IMR-90 (cell line): ENCODE measurements at regions not wholly inside any gene's neighbourhood (a gene's known extent, or its start where the extent isn't known, plus 50 kb on each side); places are given as distances from the start of the nearest gene placed in this dataset.

Experiments
- ATAC-seq: fragments of 200-7000 bp; cut with Tn5 transposase; 2 replicates; pipeline ENCODE4 v1.9.1; 2020; ENCODE audit warnings: low read depth, mild to moderate bottlenecking, moderate library complexity
- BruUV-seq: library from RNA; stranded (reverse); fragments of 400-500 nt; replicated peaks from 2 replicates; lab custom pipeline; 2021; lab: Mats Ljungman, UMichigan
- CTCF ChIA-PET: fragments of 300-600 bp; formaldehyde crosslinking; extraction: SDS; loops from one replicate; lab custom pipeline; 2021; ENCODE audit warnings: antibody characterized with exemption; lab: Yijun Ruan, JAX
- POLR2A ChIA-PET: fragments of 300-600 bp; sonication (Branson Sonifier 250); formaldehyde crosslinking; loops from one replicate; lab custom pipeline; 2022; ENCODE audit warnings: antibody characterized with exemption; ENCODE audit not compliant: unreplicated experiment; lab: Charles Lee
- DNase-seq: peaks from one replicate; pipeline ENCODE4 v3.0.0; 2013
- H2AFZ ChIP-seq: replicated peaks from 2 replicates; pipeline ENCODE3; 2013; ENCODE audit warnings: low read length, mild to moderate bottlenecking; ENCODE audit not compliant: poor library complexity
- H2AK5ac ChIP-seq: 2 replicates; pipeline ENCODE4 v1.6.1; 2013; ENCODE audit warnings: low read depth, low read length, inconsistent platforms
- H2AK9ac ChIP-seq: replicated peaks from 2 replicates; pipeline ENCODE3; 2013; ENCODE audit warnings: mild to moderate bottlenecking, low read depth, low read length, moderate library complexity; ENCODE audit not compliant: poor library complexity
- H2BK120ac ChIP-seq: 2 replicates; pipeline ENCODE4 v1.6.1; 2013; ENCODE audit warnings: low read depth, low read length, inconsistent platforms
- H2BK15ac ChIP-seq: 3 replicates; pipeline ENCODE4 v1.6.1; 2013; ENCODE audit warnings: low read depth, low read length, inconsistent platforms
- H2BK20ac ChIP-seq: 2 replicates; pipeline ENCODE4 v1.6.1; 2013; ENCODE audit warnings: low read depth, mild to moderate bottlenecking, inconsistent platforms, low read length, moderate library complexity
- H2BK5ac ChIP-seq: 2 replicates; pipeline ENCODE4 v1.6.1; 2013; ENCODE audit warnings: mild to moderate bottlenecking, low read depth, low read length, inconsistent platforms; ENCODE audit not compliant: poor library complexity, severe bottlenecking
- H3K14ac ChIP-seq: replicated peaks from 2 replicates; pipeline ENCODE4 v1.6.1; 2013; ENCODE audit warnings: low read depth, low read length, inconsistent platforms
- H3K18ac ChIP-seq: 2 replicates; pipeline ENCODE4 v1.6.1; 2013; ENCODE audit warnings: low read depth, low read length, control low read depth
- H3K23ac ChIP-seq: 2 replicates; pipeline ENCODE4 v1.6.1; 2013; ENCODE audit warnings: low read depth, low read length, inconsistent platforms
- H3K27ac ChIP-seq: 2 replicates; pipeline ENCODE4 v1.5.1; 2013; ENCODE audit warnings: mild to moderate bottlenecking, control low read depth, low read length; ENCODE audit not compliant: insufficient read depth
- H3K27me3 ChIP-seq: 2 replicates; pipeline ENCODE4 v1.6.1; 2013; ENCODE audit warnings: low read length; ENCODE audit not compliant: control insufficient read depth, insufficient read depth
- H3K36me3 ChIP-seq: 2 replicates; pipeline ENCODE4 v1.6.1; 2013; ENCODE audit warnings: low read length, mixed read lengths; ENCODE audit not compliant: control insufficient read depth, insufficient read depth
- H3K4ac ChIP-seq: 2 replicates; pipeline ENCODE4 v1.6.1; 2013; ENCODE audit warnings: low read depth, low read length, inconsistent platforms
- H3K4me1 ChIP-seq: 2 replicates; pipeline ENCODE4 v1.6.1; 2013; ENCODE audit warnings: low read length, mixed read lengths; ENCODE audit not compliant: control insufficient read depth, insufficient read depth
- H3K4me2 ChIP-seq: 2 replicates; pipeline ENCODE4 v1.6.1; 2013; ENCODE audit warnings: low read depth, mild to moderate bottlenecking, control low read depth, low read length, moderate library complexity
- H3K4me3 ChIP-seq: 2 replicates; pipeline ENCODE4 v1.5.1; 2013; ENCODE audit warnings: low read depth, mild to moderate bottlenecking, control low read depth, low read length, moderate library complexity; ENCODE audit not compliant: insufficient read depth
- H3K56ac ChIP-seq: 2 replicates; pipeline ENCODE4 v1.6.1; 2013; ENCODE audit warnings: low read length, inconsistent platforms; ENCODE audit not compliant: insufficient read depth; ENCODE audit errors: extremely low read depth
- H3K79me1 ChIP-seq, 2 experiments: 2 replicates each; pipeline ENCODE4 v1.6.1; 2013; ENCODE audit warnings: low read length in 2 of 2, inconsistent platforms in 1 of 2, low read depth in 1 of 2
- H3K9ac ChIP-seq: 2 replicates; pipeline ENCODE4 v1.6.1; 2013; ENCODE audit warnings: low read depth, low read length, control low read depth
- H3K9me1 ChIP-seq: 2 replicates; pipeline ENCODE4 v1.6.1; 2013; ENCODE audit warnings: low read length, inconsistent platforms; ENCODE audit not compliant: insufficient read depth
- H3K9me3 ChIP-seq: 2 replicates; pipeline ENCODE4 v1.6.1; 2013; ENCODE audit warnings: low read length; ENCODE audit not compliant: control insufficient read depth, insufficient read depth
- H4K20me1 ChIP-seq: 2 replicates; pipeline ENCODE4 v1.6.1; 2013; ENCODE audit warnings: low read length, inconsistent platforms; ENCODE audit not compliant: insufficient read depth
- H4K5ac ChIP-seq: 2 replicates; pipeline ENCODE4 v1.6.1; 2013; ENCODE audit warnings: mild to moderate bottlenecking, low read depth, low read length, control low read depth
- H4K8ac ChIP-seq, 2 experiments: 2 replicates each; pipeline ENCODE4 v1.6.1; 2013; ENCODE audit warnings: low read depth in 2 of 2, low read length in 2 of 2, control low read depth in 1 of 2, inconsistent platforms in 1 of 2
- H4K91ac ChIP-seq: 2 replicates; pipeline ENCODE4 v1.6.1; 2013; ENCODE audit warnings: low read depth, low read length, inconsistent platforms; ENCODE audit not compliant: insufficient read depth
- CHD1 ChIP-seq: IDR thresholded peaks from 2 replicates; pipeline ENCODE4 v1.6.1; 2012; ENCODE audit warnings: low read depth, low read length, improper control_type of control experiment
- MAFK ChIP-seq: IDR thresholded peaks from 2 replicates; pipeline ENCODE4 v1.6.1; 2012; ENCODE audit warnings: low read depth, low read length, improper control_type of control experiment
- MXI1 ChIP-seq: IDR thresholded peaks from 2 replicates; pipeline ENCODE4 v1.6.1; 2012; ENCODE audit warnings: low read depth, mild to moderate bottlenecking, low read length, moderate library complexity, borderline replicate concordance
- RAD21 ChIP-seq: IDR thresholded peaks from 2 replicates; pipeline ENCODE4 v1.6.1; 2012; ENCODE audit warnings: low read length, improper control_type of control experiment
- RFX5 ChIP-seq: IDR thresholded peaks from 2 replicates; pipeline ENCODE4 v1.8.0; 2012; ENCODE audit warnings: low read depth, mild to moderate bottlenecking, low read length, moderate library complexity
- dilution Hi-C: fragments of 300-500 bp; cut with HindIII; formaldehyde crosslinking; loops from one replicate; pipeline ENCODE4 v1.14.3; 2018; ENCODE audit warnings: low sequenced_read_pairs; ENCODE audit not compliant: unreplicated experiment
- in situ Hi-C: fragments of 300-500 bp; cut with MboI; formaldehyde crosslinking; loops from 3 replicates; pipeline ENCODE4 v1.14.3; 2019; ENCODE audit warnings: low sequenced_read_pairs, inconsistent platforms, mixed read lengths
- intact Hi-C: fragments of 100-400 bp; cut with micrococcal nuclease; formaldehyde crosslinking; loops from 2 replicates; pipeline ENCODE4 v1.10.0; 2022
- TF ChIP-seq, protein P1 (sequence below): fragments of 150-350 bp; IDR thresholded peaks from 2 replicates; pipeline ENCODE4 v1.6.1; 2016; ENCODE audit warnings: low read depth, mild to moderate bottlenecking, low read length, moderate library complexity, borderline replicate concordance
- TF ChIP-seq, protein P2 (sequence below): fragments of 150-350 bp; IDR thresholded peaks from 2 replicates; pipeline ENCODE4 v1.6.1; 2017; ENCODE audit warnings: mild to moderate bottlenecking, antibody characterized with exemption, low read length, low read depth
- TF ChIP-seq, protein P3 (sequence below): conservative IDR thresholded peaks from 2 replicates; pipeline ENCODE4 v1.5.1; 2012; ENCODE audit warnings: mild to moderate bottlenecking, low read depth, low read length, improper control_type of control experiment

DNA sequence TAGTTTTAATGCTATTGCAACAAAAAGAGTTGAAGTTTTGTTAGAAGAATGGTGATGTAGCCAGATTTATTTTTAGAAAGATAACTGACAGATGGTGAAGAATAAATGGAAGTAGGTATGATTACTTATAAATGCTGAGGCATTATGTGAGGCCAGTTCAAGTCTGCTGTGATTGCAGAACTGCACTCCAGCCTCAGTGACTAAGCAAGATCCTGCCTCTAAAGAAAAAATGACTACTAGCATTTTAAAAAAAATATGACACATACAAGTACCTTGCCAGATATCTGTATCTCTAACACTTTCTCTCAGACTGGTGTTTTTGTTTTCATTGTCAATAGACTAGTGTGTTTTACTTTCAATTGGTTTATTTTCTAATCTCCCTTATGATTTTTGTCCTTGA is 1242.4 kb upstream of the ADGRL4 start:
- no peaks in the 10 kb centered on the region for H3K4me1 ChIP-seq
- no peaks in the 10 kb centered on the region for H3K79me1 ChIP-seq
- no peak overlapping the region for H2AK5ac ChIP-seq
- H3K27me3 ChIP-seq, result no peaks in the 10 kb centered on the region
- no peak overlapping the region for H3K23ac ChIP-seq
- ChIA-PET POLR2A (no interaction called here), CTCF (no interaction called here)
- H3K4me2 ChIP-seq, result no peak overlapping the region
- no peak overlapping the region for H2BK5ac ChIP-seq
- DNase-seq, result peak; percentile 29
- ATAC-seq, result no peak
- no peaks in the 10 kb centered on the region for H3K9me1 ChIP-seq
- no peak overlapping the region for H2BK15ac ChIP-seq
- no peak overlapping the region for H2BK20ac ChIP-seq
- H3K9ac ChIP-seq, result no peak overlapping the region
- intact Hi-C loops, result no loop called here
- no TSS peak for BruUV-seq
- no peak overlapping the region for H4K91ac ChIP-seq
- no peak overlapping the region for H3K18ac ChIP-seq
- H3K4me3 ChIP-seq, result no peak overlapping the region
- H3K27ac ChIP-seq, result no peak overlapping the region
- H3K56ac ChIP-seq, result no peak overlapping the region
- no peak for TF ChIP-seq RFX5
- TF ChIP-seq RAD21, result no peak
- no peak for TF ChIP-seq MAFK
- TF ChIP-seq, protein P1, sequence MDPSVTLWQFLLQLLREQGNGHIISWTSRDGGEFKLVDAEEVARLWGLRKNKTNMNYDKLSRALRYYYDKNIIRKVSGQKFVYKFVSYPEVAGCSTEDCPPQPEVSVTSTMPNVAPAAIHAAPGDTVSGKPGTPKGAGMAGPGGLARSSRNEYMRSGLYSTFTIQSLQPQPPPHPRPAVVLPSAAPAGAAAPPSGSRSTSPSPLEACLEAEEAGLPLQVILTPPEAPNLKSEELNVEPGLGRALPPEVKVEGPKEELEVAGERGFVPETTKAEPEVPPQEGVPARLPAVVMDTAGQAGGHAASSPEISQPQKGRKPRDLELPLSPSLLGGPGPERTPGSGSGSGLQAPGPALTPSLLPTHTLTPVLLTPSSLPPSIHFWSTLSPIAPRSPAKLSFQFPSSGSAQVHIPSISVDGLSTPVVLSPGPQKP, result no peak
- TF ChIP-seq, protein P2, sequence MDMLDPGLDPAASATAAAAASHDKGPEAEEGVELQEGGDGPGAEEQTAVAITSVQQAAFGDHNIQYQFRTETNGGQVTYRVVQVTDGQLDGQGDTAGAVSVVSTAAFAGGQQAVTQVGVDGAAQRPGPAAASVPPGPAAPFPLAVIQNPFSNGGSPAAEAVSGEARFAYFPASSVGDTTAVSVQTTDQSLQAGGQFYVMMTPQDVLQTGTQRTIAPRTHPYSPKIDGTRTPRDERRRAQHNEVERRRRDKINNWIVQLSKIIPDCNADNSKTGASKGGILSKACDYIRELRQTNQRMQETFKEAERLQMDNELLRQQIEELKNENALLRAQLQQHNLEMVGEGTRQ, result no peak
- no peak for TF ChIP-seq CHD1
- TF ChIP-seq MXI1, result no peak
- TF ChIP-seq, protein P3, sequence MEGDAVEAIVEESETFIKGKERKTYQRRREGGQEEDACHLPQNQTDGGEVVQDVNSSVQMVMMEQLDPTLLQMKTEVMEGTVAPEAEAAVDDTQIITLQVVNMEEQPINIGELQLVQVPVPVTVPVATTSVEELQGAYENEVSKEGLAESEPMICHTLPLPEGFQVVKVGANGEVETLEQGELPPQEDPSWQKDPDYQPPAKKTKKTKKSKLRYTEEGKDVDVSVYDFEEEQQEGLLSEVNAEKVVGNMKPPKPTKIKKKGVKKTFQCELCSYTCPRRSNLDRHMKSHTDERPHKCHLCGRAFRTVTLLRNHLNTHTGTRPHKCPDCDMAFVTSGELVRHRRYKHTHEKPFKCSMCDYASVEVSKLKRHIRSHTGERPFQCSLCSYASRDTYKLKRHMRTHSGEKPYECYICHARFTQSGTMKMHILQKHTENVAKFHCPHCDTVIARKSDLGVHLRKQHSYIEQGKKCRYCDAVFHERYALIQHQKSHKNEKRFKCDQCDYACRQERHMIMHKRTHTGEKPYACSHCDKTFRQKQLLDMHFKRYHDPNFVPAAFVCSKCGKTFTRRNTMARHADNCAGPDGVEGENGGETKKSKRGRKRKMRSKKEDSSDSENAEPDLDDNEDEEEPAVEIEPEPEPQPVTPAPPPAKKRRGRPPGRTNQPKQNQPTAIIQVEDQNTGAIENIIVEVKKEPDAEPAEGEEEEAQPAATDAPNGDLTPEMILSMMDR, result no peak
- H4K5ac ChIP-seq, result no peak overlapping the region
- H3K14ac ChIP-seq, result no peak overlapping the region
- H4K8ac ChIP-seq, result no peak overlapping the region
- no peak overlapping the region for H2BK120ac ChIP-seq
- no peaks in the 10 kb centered on the region for H3K9me3 ChIP-seq
- H3K36me3 ChIP-seq, result no peaks in the 10 kb centered on the region
- in situ Hi-C loops, result loop anchor here (25.0 kb wide), 1 partner anchor 1513 kb away; no protein-coding TSS in a partner anchor
- no peak overlapping the region for H3K4ac ChIP-seq
- H2AFZ ChIP-seq, result no peak overlapping the region
- dilution Hi-C loops, result no loop called here
- H4K20me1 ChIP-seq, result no peaks in the 10 kb centered on the region
- H2AK9ac ChIP-seq, result no peak overlapping the region
